Spleen (tissue), 11 donors: ENCODE measurements at regions not wholly inside any gene's neighbourhood (a gene's known extent, or its start where the extent isn't known, plus 50 kb on each side); places are given as distances from the start of the nearest gene placed in this dataset.

Experiments used
- DNase-seq: peaks from one replicate; pipeline ENCODE4 v3.0.0-alpha.2; 2020
- H3K27ac ChIP-seq, 8 donors: fragments of 200-600 bp; sonication (generic) in 7 of 8; 1 replicate in 4 of 8; 2 replicates in 4 of 8; pipeline versions ENCODE4 v1.5.0 to v1.8.0; 2016 to 2021; ENCODE audit warnings: inconsistent platforms in 4 of 8, mild to moderate bottlenecking in 4 of 8, moderate library complexity in 1 of 8
- H3K27me3 ChIP-seq, 7 donors: fragments of 200-600 bp; sonication (generic) in 6 of 7; replicated peaks in 1 of 7; 1 replicate in 4 of 7; 2 replicates in 3 of 7; pipeline versions ENCODE4 v1.5.0 to v1.8.0; 2016 to 2021; ENCODE audit warnings: inconsistent platforms in 3 of 7, mild to moderate bottlenecking in 1 of 7
- H3K36me3 ChIP-seq, 6 donors: fragments of 200-600 bp; sonication (generic) in 5 of 6; 1 replicate in 4 of 6; 2 replicates in 2 of 6; pipeline versions ENCODE4 v1.5.0 to v1.8.0; 2016 to 2021; ENCODE audit warnings: inconsistent platforms in 2 of 6
- H3K4me1 ChIP-seq, 6 donors: fragments of 200-600 bp; sonication (generic) in 5 of 6; 1 replicate in 3 of 6; 2 replicates in 3 of 6; pipeline versions ENCODE4 v1.5.0 to v1.8.0; 2016 to 2021; ENCODE audit warnings: inconsistent platforms in 3 of 6
- H3K4me3 ChIP-seq, 8 donors: fragments of 200-600 bp; sonication (generic) in 7 of 8; 1 replicate in 4 of 8; 2 replicates in 4 of 8; pipeline versions ENCODE4 v1.5.0 to v1.8.0; 2016 to 2021; ENCODE audit warnings: inconsistent platforms in 4 of 8, mild to moderate bottlenecking in 4 of 8, moderate library complexity in 2 of 8
- H3K9me3 ChIP-seq, 8 donors: fragments of 200-600 bp; sonication (generic) in 7 of 8; 1 replicate in 4 of 8; 2 replicates in 4 of 8; pipeline versions ENCODE4 v1.5.0 to v1.8.0; 2016 to 2021; ENCODE audit warnings: inconsistent platforms in 4 of 8
- CTCF ChIP-seq, 11 experiments: fragments of 200-600 bp in 7 of 11; fragments of 450-650 bp in 4 of 11; sonication (generic) in 4 of 11; IDR thresholded peaks in 8 of 11; conservative IDR thresholded peaks in 3 of 11; 1 replicate in 7 of 11; 2 replicates in 4 of 11; pipeline versions ENCODE4 v1.4.0 to v1.8.0; 2016 to 2021; ENCODE audit warnings: antibody characterized with exemption in 11 of 11, inconsistent platforms in 4 of 11, mild to moderate bottlenecking in 1 of 11
- POLR2A ChIP-seq, 3 donors: fragments of 450-650 bp; IDR thresholded peaks; one replicate each; pipeline ENCODE4 v1.5.1; 2017; ENCODE audit warnings: antibody characterized with exemption in 3 of 3, mild to moderate bottlenecking in 1 of 3
- POLR2AphosphoS5 ChIP-seq, 3 donors: sonication (generic); formaldehyde crosslinking; IDR thresholded peaks; one replicate each; pipeline ENCODE4 v1.5.1; 2017; ENCODE audit warnings: antibody characterized with exemption in 3 of 3
- WGBS, 5 donors: extraction: QIAGEN DNeasy Blood & Tissue Kit in 3 of 5; methylation state at CpG; one replicate each; pipeline versions ENCODE4 v1.1.5 to v1.1.7; 2013 to 2018; 5-methylcytosine and 5-hydroxymethylcytosine counted together
- intact Hi-C: fragments of 100-400 bp; cut with DNase I; formaldehyde crosslinking; loops from one replicate; pipeline ENCODE4 v1.15.0; 2023; ENCODE audit warnings: low total_unique reads
- donor health status: healthy with polysubstance abuse.
- donor health status: DM: no; HTN: no; CAD: no; lungs with moderate emphysema.
- donor health status: DM: no; HTN: no; CAD: no.
- donor health status: Bipolar disorder and iron deficiency.
- donor health status: healthy.
- donor health status: DM: no; HTN: no; CAD: no.
- donor health status: DM: yes; HTN: yes; CAD: no.

GRCh38 chr1:199913318-199913717 is 114.2 kb upstream of the NR5A2 start:
- no peaks in the 10 kb centered on the region for H3K27me3 ChIP-seq
- intact Hi-C loops, result no loop called here
- no peaks in the 10 kb centered on the region for H3K36me3 ChIP-seq
- 64 to 83% (median 75%) methylated on average over 3 of the region's 3 CpGs for WGBS, 5 donors
- no peak for TF ChIP-seq CTCF (IDR thresholded peaks at IDR 0.05 in 8 of 11, conservative IDR thresholded peaks at IDR 0.05 in 3 of 11)
- no peak for TF ChIP-seq POLR2AphosphoS5 (IDR thresholded peaks at IDR 0.05)
- TF ChIP-seq POLR2A (IDR thresholded peaks at IDR 0.05), result no peak
- no peaks in the 10 kb centered on the region for H3K9me3 ChIP-seq
- no peak for DNase-seq
- H3K27ac ChIP-seq, result no peak overlapping the region
- H3K4me1 ChIP-seq, result no peaks in the 10 kb centered on the region
- H3K4me3 ChIP-seq, result no peak overlapping the region

GRCh38 chr1:199914546-199914945 is 113.0 kb upstream of the NR5A2 start:
- TF ChIP-seq CTCF (IDR thresholded peaks at IDR 0.05 in 8 of 11, conservative IDR thresholded peaks at IDR 0.05 in 3 of 11), result no peak
- TF ChIP-seq POLR2AphosphoS5 (IDR thresholded peaks at IDR 0.05), result no peak
- TF ChIP-seq POLR2A (IDR thresholded peaks at IDR 0.05), result no peak
- Histone ChIP-seq H3K27ac (no peak overlapping the region), H3K27me3 (no peaks in the 10 kb centered on the region), H3K36me3 (no peaks in the 10 kb centered on the region), H3K9me3 (no peaks in the 10 kb centered on the region), H3K4me1 (no peaks in the 10 kb centered on the region), H3K4me3 (no peak overlapping the region)
- DNase-seq, result no peak
- intact Hi-C loops, result no loop called here
- WGBS, 5 donors, result 89 to 94% (median 90%) methylated on average over 5 of the region's 5 CpGs

GRCh38 chr1:199918196-199918769 is 109.2 kb upstream of the NR5A2 start:
- H3K27ac ChIP-seq, result no peak overlapping the region
- H3K9me3 ChIP-seq, result no peaks in the 10 kb centered on the region
- intact Hi-C loops, result no loop called here
- TF ChIP-seq POLR2AphosphoS5 (IDR thresholded peaks at IDR 0.05) (no peak), POLR2A (IDR thresholded peaks at IDR 0.05) (no peak), CTCF (IDR thresholded peaks at IDR 0.05 in 8 of 11, conservative IDR thresholded peaks at IDR 0.05 in 3 of 11) (no peak)
- no peaks in the 10 kb centered on the region for H3K4me1 ChIP-seq
- 65 to 72% (median 67%) methylated on average over 2 of the region's 2 CpGs for WGBS, 5 donors
- no peak for DNase-seq
- no peaks in the 10 kb centered on the region for H3K36me3 ChIP-seq
- no peaks in the 10 kb centered on the region for H3K27me3 ChIP-seq
- no peak overlapping the region for H3K4me3 ChIP-seq

GRCh38 chr1:199920635-199921034 is 106.9 kb upstream of the NR5A2 start:
- 73 to 93% (median 89%) methylated on average over 2 of the region's 2 CpGs for WGBS, 5 donors
- no peak for DNase-seq

More at GRCh38 chr1:199920635-199921034, 106.9 kb upstream of the NR5A2 start:
- Histone ChIP-seq H3K4me1 (no peaks in the 10 kb centered on the region), H3K36me3 (no peaks in the 10 kb centered on the region), H3K9me3 (no peaks in the 10 kb centered on the region), H3K27ac (no peak overlapping the region), H3K4me3 (no peak overlapping the region), H3K27me3 (no peaks in the 10 kb centered on the region)
- intact Hi-C loops, result no loop called here
- no peak for TF ChIP-seq POLR2A (IDR thresholded peaks at IDR 0.05)
- no peak for TF ChIP-seq CTCF (IDR thresholded peaks at IDR 0.05 in 8 of 11, conservative IDR thresholded peaks at IDR 0.05 in 3 of 11)
- TF ChIP-seq POLR2AphosphoS5 (IDR thresholded peaks at IDR 0.05), result no peak
